NCI-H2227 (cell line): ENCODE measurements at regions not wholly inside any gene's neighbourhood (a gene's known extent, or its start where the extent isn't known, plus 50 kb on each side); places are given as distances from the start of the nearest gene placed in this dataset.

Source experiments
- DNase-seq: peaks from one replicate; lab custom pipeline; 2025; ENCODE audit not compliant: unreplicated experiment; lab: John Stamatoyannopoulos, UW

DNA sequence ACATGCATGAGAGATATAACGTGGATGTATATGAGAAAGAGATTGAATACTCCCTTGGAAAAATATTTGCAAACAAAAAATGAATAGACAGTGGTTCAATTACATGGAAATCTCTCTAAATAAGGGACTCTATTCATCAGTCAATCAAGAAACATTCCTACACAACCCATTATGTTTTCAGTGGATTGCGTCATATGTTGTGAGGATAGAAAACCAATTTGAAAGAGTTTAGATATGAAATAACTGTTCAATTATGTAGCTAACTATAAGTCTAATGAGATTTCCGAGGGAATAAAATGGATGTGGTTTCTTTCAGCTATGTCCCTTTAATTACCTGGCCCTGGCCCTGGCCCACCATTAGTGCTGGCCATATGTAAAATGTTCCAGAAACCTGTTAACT is 86.7 kb upstream of the TMCO5A start:
- DNase-seq, result no peak

GRCh38 chr15:37856109-37856508 is 78.3 kb upstream of the TMCO5A start:
- no peak for DNase-seq

DNA sequence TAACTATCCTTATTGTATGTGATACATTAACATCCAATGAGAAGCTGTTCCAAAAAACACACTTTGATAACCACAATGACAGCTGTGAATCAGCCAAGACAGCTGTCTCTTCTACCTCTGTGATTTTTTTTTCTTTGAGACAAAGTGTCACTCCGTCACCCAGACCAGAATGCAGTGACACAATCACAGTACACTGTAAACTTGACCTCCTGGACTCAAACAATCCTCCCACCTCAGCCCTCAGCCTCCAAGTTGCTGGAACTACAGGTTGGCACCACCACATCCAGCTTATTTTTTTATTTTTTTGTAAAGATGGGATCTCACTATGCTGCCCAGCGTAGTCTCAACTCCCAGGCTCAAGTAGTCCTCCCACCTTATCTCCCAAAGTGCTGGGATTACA is 73.5 kb upstream of the TMCO5A start:
- DNase-seq, result no peak

GRCh38 chr15:37865687-37866086 is 68.8 kb upstream of the TMCO5A start:
- no peak for DNase-seq

DNA sequence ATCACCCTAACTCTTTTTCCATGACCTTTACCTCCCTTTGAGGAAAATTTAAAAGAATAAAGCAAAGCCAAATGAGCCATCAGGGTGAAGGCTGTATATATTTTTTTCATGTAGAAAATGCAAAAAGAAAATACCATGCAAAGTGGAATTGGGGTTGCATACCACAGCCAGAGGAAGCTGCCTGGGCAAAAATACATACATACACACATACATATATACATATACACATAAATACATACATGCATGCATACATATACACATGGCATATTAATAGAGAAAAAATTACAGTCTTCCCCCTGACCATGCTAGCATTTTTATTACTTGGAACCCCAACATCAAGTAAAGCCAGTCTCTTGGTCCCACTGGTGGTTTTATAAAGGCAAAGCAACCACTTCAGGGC is 63.7 kb upstream of the TMCO5A start:
- DNase-seq, result no peak

GRCh38 chr15:37872661-37873060 is 61.8 kb upstream of the TMCO5A start:
- no peak for DNase-seq

- no peak for DNase-seq
These were observed 61.1 kb upstream of the TMCO5A start for GRCh38 chr15:37873336-37873735.

GRCh38 chr15:37876900-37877299 is 57.5 kb upstream of the TMCO5A start:
- no peak for DNase-seq

- DNase-seq, result no peak
These were observed 56.3 kb upstream of the TMCO5A start for GRCh38 chr15:37877851-37878741.

GRCh38 chr15:37880009-37880834 is 54.2 kb upstream of the TMCO5A start:
- peak; percentile 17 for DNase-seq

- DNase-seq, result no peak
These were observed 53.6 kb upstream of the TMCO5A start for GRCh38 chr15:37880835-37881153.

- DNase-seq, result no peak
These were observed 53.0 kb upstream of the TMCO5A start for GRCh38 chr15:37881237-37882013.

GRCh38 chr15:37882640-37883039 is 51.8 kb upstream of the TMCO5A start:
- DNase-seq, result no peak
